H9 (cell line): ENCODE measurements at regions not wholly inside any gene's neighbourhood (a gene's known extent, or its start where the extent isn't known, plus 50 kb on each side); places are given as distances from the start of the nearest gene placed in this dataset.

Experiments
- DNase-seq: peaks from one replicate; pipeline ENCODE4 v3.0.0-alpha.2; 2017
- H2AFZ ChIP-seq: one replicate; pipeline ENCODE4 v1.6.1; 2013; ENCODE audit warnings: mild to moderate bottlenecking, low read length, control low read depth, moderate library complexity
- H2AK5ac ChIP-seq: 2 replicates; pipeline ENCODE4 v1.6.1; 2013; ENCODE audit warnings: low read length, control low read depth, mixed read lengths; ENCODE audit not compliant: insufficient read length
- H2BK120ac ChIP-seq: one replicate; pipeline ENCODE4 v1.6.1; 2013; ENCODE audit warnings: low read depth, mild to moderate bottlenecking, low read length, control low read depth, inconsistent platforms; ENCODE audit not compliant: poor library complexity, severe bottlenecking
- H2BK12ac ChIP-seq: 2 replicates; pipeline ENCODE4 v1.6.1; 2013; ENCODE audit warnings: low read length, control low read depth, mixed read lengths, low read depth; ENCODE audit not compliant: insufficient read length
- H2BK15ac ChIP-seq: 2 replicates; pipeline ENCODE4 v1.6.1; 2013; ENCODE audit warnings: low read depth, low read length, control low read depth
- H2BK20ac ChIP-seq: one replicate; pipeline ENCODE4 v1.6.1; 2013; ENCODE audit warnings: low read depth, mild to moderate bottlenecking, low read length, control low read depth, inconsistent platforms; ENCODE audit not compliant: poor library complexity, severe bottlenecking
- H2BK5ac ChIP-seq: 2 replicates; pipeline ENCODE4 v1.6.1; 2013; ENCODE audit warnings: low read length, control low read depth, mixed read lengths; ENCODE audit not compliant: insufficient read length
- H3K14ac ChIP-seq: 2 replicates; pipeline ENCODE4 v1.6.1; 2013; ENCODE audit warnings: low read length, control low read depth; ENCODE audit not compliant: insufficient read depth
- H3K18ac ChIP-seq: 2 replicates; pipeline ENCODE4 v1.6.1; 2013; ENCODE audit warnings: low read depth, mild to moderate bottlenecking, mixed read lengths, low read length, control low read depth; ENCODE audit not compliant: insufficient read length
- H3K23ac ChIP-seq: 2 replicates; pipeline ENCODE4 v1.6.1; 2013; ENCODE audit warnings: low read length, control low read depth, mixed read lengths, low read depth; ENCODE audit not compliant: insufficient read length
- H3K23me2 ChIP-seq: 2 replicates; pipeline ENCODE4 v1.6.1; 2013; ENCODE audit warnings: low read depth, mild to moderate bottlenecking, mixed read lengths, low read length, control low read depth; ENCODE audit not compliant: insufficient read length, poor library complexity, severe bottlenecking
- H3K27ac ChIP-seq: 2 replicates; pipeline ENCODE4 v1.5.1; 2013; ENCODE audit warnings: low read length, control low read depth, mixed read lengths, low read depth; ENCODE audit not compliant: insufficient read length
- H3K27me3 ChIP-seq: 2 replicates; pipeline ENCODE4 v1.6.1; 2013; ENCODE audit warnings: low read length, control low read depth, inconsistent platforms; ENCODE audit not compliant: insufficient read depth
- H3K4ac ChIP-seq: 2 replicates; pipeline ENCODE4 v1.6.1; 2013; ENCODE audit warnings: low read depth, mild to moderate bottlenecking, control low read depth, inconsistent platforms, low read length, moderate library complexity
- H3K4me1 ChIP-seq: 2 replicates; pipeline ENCODE4 v1.6.1; 2013; ENCODE audit warnings: low read length, control low read depth, inconsistent platforms; ENCODE audit not compliant: insufficient read depth
- H3K4me2 ChIP-seq: 2 replicates; pipeline ENCODE4 v1.6.1; 2013; ENCODE audit warnings: low read length, control low read depth, mixed read lengths; ENCODE audit not compliant: insufficient read length, insufficient read depth
- H3K56ac ChIP-seq: 2 replicates; pipeline ENCODE4 v1.6.1; 2013; ENCODE audit warnings: low read depth, mild to moderate bottlenecking, mixed read lengths, low read length, control low read depth; ENCODE audit not compliant: insufficient read length
- H3K79me1 ChIP-seq: 2 replicates; pipeline ENCODE4 v1.6.1; 2013; ENCODE audit warnings: low read depth, mild to moderate bottlenecking, moderate library complexity, low read length, control low read depth, inconsistent platforms; ENCODE audit not compliant: insufficient read depth, poor library complexity, severe bottlenecking
- H3K79me2 ChIP-seq: 2 replicates; pipeline ENCODE4 v1.6.1; 2013; ENCODE audit warnings: low read length, control low read depth, inconsistent platforms; ENCODE audit not compliant: insufficient read depth
- H3K9ac ChIP-seq: 2 replicates; pipeline ENCODE4 v1.6.1; 2013; ENCODE audit warnings: low read length, control low read depth, mixed read lengths; ENCODE audit not compliant: insufficient read length; ENCODE audit errors: extremely low read depth
- H3K9me3 ChIP-seq: one replicate; pipeline ENCODE4 v1.6.1; 2013; ENCODE audit warnings: low read depth, low read length, inconsistent platforms; ENCODE audit not compliant: control insufficient read depth
- H3T11ph ChIP-seq: one replicate; pipeline ENCODE4 v1.6.1; 2013; ENCODE audit warnings: mild to moderate bottlenecking, low read length, control low read depth, inconsistent platforms
- H4K20me1 ChIP-seq: one replicate; pipeline ENCODE4 v1.6.1; 2013; ENCODE audit not compliant: control insufficient read depth, insufficient read length, insufficient read depth
- H4K5ac ChIP-seq: 2 replicates; pipeline ENCODE4 v1.6.1; 2013; ENCODE audit warnings: low read depth, mild to moderate bottlenecking, mixed read lengths, low read length, control low read depth; ENCODE audit not compliant: insufficient read length
- H4K8ac ChIP-seq: replicated peaks from 2 replicates; pipeline ENCODE4 v1.6.1; 2013; ENCODE audit warnings: low read length, control low read depth, mixed read lengths, low read depth; ENCODE audit not compliant: insufficient read length
- H4K91ac ChIP-seq: 2 replicates; pipeline ENCODE4 v1.6.1; 2013; ENCODE audit warnings: low read depth, mild to moderate bottlenecking, moderate library complexity, mixed read lengths, low read length, control low read depth; ENCODE audit not compliant: insufficient read length
- H3K27ac Mint-ChIP-seq, 3 experiments: 2 replicates in 2 of 3; 3 replicates in 1 of 3; pipeline ENCODE4 v1.8.0; 2020 to 2021; ENCODE audit warnings: mixed read lengths in 3 of 3, mild to moderate bottlenecking in 1 of 3, moderate library complexity in 1 of 3
- H3K27me3 Mint-ChIP-seq: 2 replicates; pipeline ENCODE4 v1.8.0; 2021; ENCODE audit warnings: low read depth, mild to moderate bottlenecking, moderate library complexity, mixed read lengths
- H3K36me3 Mint-ChIP-seq, 3 experiments: 2 replicates in 2 of 3; 3 replicates in 1 of 3; pipeline ENCODE4 v1.8.0; 2020 to 2021; ENCODE audit warnings: low read depth in 3 of 3, mixed read lengths in 3 of 3; ENCODE audit not compliant: insufficient read depth in 1 of 3
- H3K4me1 Mint-ChIP-seq, 2 experiments: 2 replicates each; pipeline ENCODE4 v1.8.0; 2020; ENCODE audit warnings: mixed read lengths in 2 of 2
- H3K4me3 Mint-ChIP-seq, 2 experiments: 2 replicates in 1 of 2; 3 replicates in 1 of 2; pipeline ENCODE4 v1.8.0; 2020 to 2021; ENCODE audit warnings: mild to moderate bottlenecking in 2 of 2, mixed read lengths in 2 of 2, moderate library complexity in 1 of 2
- H3K9me3 Mint-ChIP-seq, 2 experiments: 2 replicates in 1 of 2; 3 replicates in 1 of 2; pipeline ENCODE4 v1.8.0; 2020; ENCODE audit warnings: mild to moderate bottlenecking in 2 of 2, mixed read lengths in 2 of 2, moderate library complexity in 1 of 2
- CTCF ChIP-seq: fragments of 200-600 bp; sonication (generic); conservative IDR thresholded peaks from 3 replicates; pipeline ENCODE4 v1.8.0; 2021; ENCODE audit warnings: antibody characterized with exemption, mild to moderate bottlenecking
- WGBS: extraction: QIAGEN DNeasy Blood & Tissue Kit; methylation state at CpG from one replicate; pipeline ENCODE4 v1.1.7; 2013; ENCODE audit warnings: missing lambda C conversion rate, low lambda C conversion rate, mixed read lengths; ENCODE audit not compliant: insufficient read length; ENCODE audit errors: extremely low coverage; 5-methylcytosine and 5-hydroxymethylcytosine counted together

GRCh38 chr21:16742131-16742641, 770.7 kb upstream of the CXADR start:
- no peaks in the 10 kb centered on the region for H3K9me3 ChIP-seq
- WGBS, result no CpG with 5 or more reads among the region's 3 CpGs

More at GRCh38 chr21:16742131-16742641, 770.7 kb upstream of the CXADR start:
- no peak overlapping the region for H3K4me2 ChIP-seq
- no peak overlapping the region for H2BK20ac ChIP-seq
- Mint-ChIP-seq H3K36me3 (no peaks in the 10 kb centered on the region; a peak in 1 of 7 replicates), H3K4me1 (peaks cover 2 to 3% of the 10 kb centered on the region in 2 experiments; a peak in 2 of 4 replicates), H3K4me3 (no peak overlapping the region), H3K27ac (no peak overlapping the region), H3K9me3 (no peaks in the 10 kb centered on the region), H3K27me3 (no peaks in the 10 kb centered on the region)
- no peak for TF ChIP-seq CTCF
- H3K79me1 ChIP-seq, result no peaks in the 10 kb centered on the region
- H3K14ac ChIP-seq, result no peak overlapping the region
- H3K9ac ChIP-seq, result no peak overlapping the region
- H4K8ac ChIP-seq, result no peak overlapping the region
- H3K79me2 ChIP-seq, result no peaks in the 10 kb centered on the region
- no peaks in the 10 kb centered on the region for H4K20me1 ChIP-seq
- H3K4ac ChIP-seq, result no peak overlapping the region
- DNase-seq, result no peak
- H2AK5ac ChIP-seq, result no peak overlapping the region
- no peak overlapping the region for H4K91ac ChIP-seq
- H3T11ph ChIP-seq, result no peak overlapping the region
- H2BK15ac ChIP-seq, result no peak overlapping the region
- H2BK5ac ChIP-seq, result no peak overlapping the region
- no peaks in the 10 kb centered on the region for H3K27me3 ChIP-seq
- no peak overlapping the region for H3K18ac ChIP-seq
- no peak overlapping the region for H2BK120ac ChIP-seq
- H3K56ac ChIP-seq, result no peak overlapping the region
- H3K23me2 ChIP-seq, result no peaks in the 10 kb centered on the region
- H2BK12ac ChIP-seq, result no peak overlapping the region
- no peak overlapping the region for H3K27ac ChIP-seq
- H4K5ac ChIP-seq, result no peak overlapping the region
- no peaks in the 10 kb centered on the region for H3K4me1 ChIP-seq
- H3K23ac ChIP-seq, result no peak overlapping the region
- no peak overlapping the region for H2AFZ ChIP-seq
